OCI-LY3 (cell line): ENCODE measurements at regions not wholly inside any gene's neighbourhood (a gene's known extent, or its start where the extent isn't known, plus 50 kb on each side); places are given as distances from the start of the nearest gene placed in this dataset.

Experiments used
- EZH2phosphoT487 ChIP-seq: fragments of 200-600 bp; shearing (Covaris generic); IDR thresholded peaks from 2 replicates; pipeline ENCODE4 v1.6.1; 2018; ENCODE audit warnings: antibody characterized with exemption, mixed run types, low read depth
- TF ChIP-seq, protein P1 (sequence below): fragments of 200-600, 300-600 bp; sonication (generic); IDR thresholded peaks from 2 replicates; pipeline ENCODE4 v1.5.1; 2014; ENCODE audit warnings: antibody characterized with exemption, low read length, low read depth

DNA sequence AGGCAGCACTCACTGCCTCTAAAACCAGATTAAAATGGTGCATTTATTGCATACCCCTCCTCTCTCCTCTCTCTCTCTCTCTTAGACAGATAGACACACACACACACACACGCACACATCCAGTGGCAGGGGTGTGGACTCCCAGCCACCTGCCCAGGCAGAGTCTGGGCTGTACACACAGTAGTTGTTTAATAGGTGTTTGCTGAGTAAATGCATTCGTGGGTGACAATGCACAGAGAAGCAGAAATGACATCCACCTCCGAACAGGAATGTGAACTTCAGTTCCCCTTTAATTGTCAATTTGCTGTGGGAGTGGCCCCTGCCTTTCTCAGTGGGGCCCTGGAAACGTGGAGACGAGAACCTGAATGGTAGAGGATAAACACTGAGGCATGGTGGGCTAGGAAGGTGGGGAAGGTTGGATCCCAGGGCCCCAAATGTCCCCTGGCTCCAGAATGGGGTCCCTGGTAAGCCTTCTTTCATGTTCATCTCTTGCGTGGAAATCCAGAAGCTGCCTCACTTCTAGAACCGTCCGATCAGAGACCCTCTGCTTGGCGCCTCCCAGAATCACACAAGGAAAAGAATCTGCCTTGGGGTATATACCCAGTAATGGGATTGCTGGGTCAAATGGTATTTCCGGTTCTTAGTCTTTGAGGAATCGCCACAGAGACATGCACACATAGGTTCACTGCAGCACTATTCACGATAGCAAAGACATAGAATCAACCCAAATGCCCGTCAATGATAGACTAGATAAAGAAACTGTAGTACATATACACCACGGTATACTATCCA, 58.5 kb upstream of the ECHDC3 start:
- TF ChIP-seq, protein P1, sequence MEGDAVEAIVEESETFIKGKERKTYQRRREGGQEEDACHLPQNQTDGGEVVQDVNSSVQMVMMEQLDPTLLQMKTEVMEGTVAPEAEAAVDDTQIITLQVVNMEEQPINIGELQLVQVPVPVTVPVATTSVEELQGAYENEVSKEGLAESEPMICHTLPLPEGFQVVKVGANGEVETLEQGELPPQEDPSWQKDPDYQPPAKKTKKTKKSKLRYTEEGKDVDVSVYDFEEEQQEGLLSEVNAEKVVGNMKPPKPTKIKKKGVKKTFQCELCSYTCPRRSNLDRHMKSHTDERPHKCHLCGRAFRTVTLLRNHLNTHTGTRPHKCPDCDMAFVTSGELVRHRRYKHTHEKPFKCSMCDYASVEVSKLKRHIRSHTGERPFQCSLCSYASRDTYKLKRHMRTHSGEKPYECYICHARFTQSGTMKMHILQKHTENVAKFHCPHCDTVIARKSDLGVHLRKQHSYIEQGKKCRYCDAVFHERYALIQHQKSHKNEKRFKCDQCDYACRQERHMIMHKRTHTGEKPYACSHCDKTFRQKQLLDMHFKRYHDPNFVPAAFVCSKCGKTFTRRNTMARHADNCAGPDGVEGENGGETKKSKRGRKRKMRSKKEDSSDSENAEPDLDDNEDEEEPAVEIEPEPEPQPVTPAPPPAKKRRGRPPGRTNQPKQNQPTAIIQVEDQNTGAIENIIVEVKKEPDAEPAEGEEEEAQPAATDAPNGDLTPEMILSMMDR, result no peak
- TF ChIP-seq EZH2phosphoT487, result no peak
